Esophagus mucosa (tissue), 1 donor: ENCODE measurements at regions not wholly inside any gene's neighbourhood (a gene's known extent, or its start where the extent isn't known, plus 50 kb on each side); places are given as distances from the start of the nearest gene placed in this dataset.

Source experiments
- ATAC-seq: fragments of 200-7000 bp; cut with Tn5 transposase; one replicate; pipeline ENCODE4 v1.9.1; 2020
- donor health status: DM: yes; HTN: yes; CAD: no.

- no peak for ATAC-seq
These were observed 181.7 kb downstream of the MTRR start for GRCh38 chr5:8050616-8051175.

DNA sequence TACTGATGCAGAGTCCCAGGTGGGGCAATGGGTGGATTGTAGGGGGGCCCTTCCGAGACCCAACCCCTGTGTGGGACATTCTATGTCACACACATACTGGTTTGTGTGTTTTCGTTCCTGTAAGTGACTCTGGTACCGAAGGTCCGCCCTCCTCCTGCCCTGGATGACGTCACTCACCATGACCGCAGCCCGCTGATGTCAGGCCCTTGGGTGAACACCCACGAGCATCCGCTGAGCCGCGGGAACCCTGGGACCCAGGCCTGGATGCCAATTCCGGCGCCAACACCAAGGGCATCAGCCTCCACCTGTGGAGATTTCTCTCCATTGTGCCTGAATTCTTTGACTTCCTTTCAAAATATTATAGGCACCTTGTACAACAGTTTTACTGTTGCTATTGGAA, 184.3 kb downstream of the MTRR start:
- ATAC-seq = no peak

DNA sequence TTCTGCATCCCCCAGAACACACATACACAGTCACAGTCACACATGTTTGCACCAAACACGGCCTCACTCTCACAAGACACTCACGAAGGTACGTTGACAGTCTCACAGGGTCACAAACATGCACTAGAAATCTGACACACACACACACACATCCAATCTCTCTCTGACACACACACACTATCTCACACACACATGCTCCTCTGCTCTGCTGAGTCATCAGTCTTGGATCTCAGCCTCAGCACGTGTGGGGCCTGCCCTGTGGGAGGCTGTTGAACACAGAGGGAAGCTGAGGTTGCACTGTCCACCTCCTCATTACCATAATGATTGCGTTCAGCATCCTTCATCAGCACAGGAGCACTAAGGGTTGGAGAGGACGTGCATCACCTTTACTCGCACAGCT, 188.8 kb downstream of the MTRR start:
- ATAC-seq = no peak

DNA sequence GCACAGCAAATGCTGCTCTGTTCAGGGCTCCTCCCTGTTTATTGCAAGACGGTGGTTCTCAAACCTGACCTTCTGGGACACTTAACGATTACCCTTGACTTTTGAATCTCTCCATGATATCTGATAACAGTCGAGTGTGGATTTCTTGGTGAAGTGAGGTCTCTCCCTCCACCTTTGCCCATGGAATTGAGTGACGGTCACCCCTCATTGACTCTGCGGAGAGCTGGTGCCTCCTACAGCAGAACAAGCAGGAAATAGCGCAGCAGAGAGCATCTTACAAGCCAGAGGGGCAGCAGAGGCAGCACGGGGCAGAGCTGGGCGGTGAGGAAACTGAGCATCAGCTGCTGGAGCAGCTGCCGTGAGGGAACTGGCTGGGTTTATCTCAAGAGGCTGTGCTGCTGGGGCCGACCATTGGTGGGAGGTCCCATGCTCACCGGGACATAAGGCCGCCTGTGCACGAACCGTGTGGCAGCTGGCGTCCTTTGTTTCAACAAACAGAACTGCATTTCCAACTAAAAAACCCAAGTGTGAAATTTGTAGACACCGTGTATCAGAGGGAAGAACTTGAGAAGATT, 189.8 kb downstream of the MTRR start:
- no peak for ATAC-seq

GRCh38 chr5:8059337-8059736, 190.4 kb downstream of the MTRR start:
- no peak for ATAC-seq

DNA sequence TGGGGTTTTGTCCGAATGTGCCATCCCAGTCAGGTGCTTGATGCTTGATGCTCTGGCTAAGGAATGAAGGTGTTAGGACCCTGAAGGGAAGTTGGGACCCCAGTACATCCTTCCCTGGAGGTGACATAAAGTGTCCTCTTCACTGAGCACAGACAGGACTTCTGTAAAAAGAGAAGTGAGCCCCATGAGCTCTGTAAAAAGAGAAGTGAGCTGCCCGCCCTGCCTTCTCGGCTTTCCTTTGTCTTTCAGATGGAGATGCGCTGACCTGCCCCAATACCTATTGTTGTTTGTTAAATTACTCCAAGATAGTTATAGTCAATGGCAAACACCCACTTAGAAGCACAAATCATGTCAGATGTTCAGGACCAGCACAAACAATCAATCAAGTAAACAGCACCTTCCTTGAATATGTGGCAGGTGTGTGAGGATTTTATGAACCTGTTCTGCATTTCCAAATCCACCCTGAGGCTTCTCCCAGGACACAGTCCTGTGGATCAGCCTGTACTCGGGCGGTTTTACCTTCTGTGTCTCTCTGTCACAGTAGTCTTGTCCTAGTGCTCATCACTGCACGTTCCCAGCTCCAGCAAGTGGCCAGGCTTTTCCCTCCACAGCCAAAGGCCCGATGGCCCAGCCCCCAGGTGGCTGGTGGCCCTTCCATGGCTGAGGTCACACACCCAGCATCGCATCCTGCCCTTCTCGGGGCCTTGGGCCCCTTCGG, 191.4 kb downstream of the MTRR start:
- ATAC-seq = no peak

DNA sequence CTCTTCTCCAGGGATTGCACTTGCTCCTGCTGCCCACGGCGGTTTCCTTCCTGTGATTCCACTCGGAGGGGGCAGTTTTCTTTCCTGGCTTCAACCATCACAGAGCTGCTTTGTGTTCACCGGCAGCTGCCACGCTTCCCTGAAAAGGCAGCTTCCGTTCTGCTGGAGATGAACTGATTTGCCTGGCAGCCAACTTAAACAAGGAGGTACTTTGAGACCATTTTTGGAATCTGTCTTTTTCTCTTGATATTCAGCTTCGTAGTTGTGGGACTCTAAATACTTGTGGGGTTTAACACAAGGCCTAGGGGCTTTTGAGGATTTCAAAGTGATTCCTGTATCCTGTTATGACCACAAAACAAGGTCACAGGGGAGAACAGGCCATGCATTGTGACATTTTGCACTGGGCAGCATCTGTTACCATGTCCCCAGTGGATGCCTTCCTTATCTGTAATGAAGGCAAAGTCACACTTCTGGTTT, 192.0 kb downstream of the MTRR start:
- no peak for ATAC-seq

GRCh38 chr5:8062521-8062920, 193.6 kb downstream of the MTRR start:
- ATAC-seq = no peak

DNA sequence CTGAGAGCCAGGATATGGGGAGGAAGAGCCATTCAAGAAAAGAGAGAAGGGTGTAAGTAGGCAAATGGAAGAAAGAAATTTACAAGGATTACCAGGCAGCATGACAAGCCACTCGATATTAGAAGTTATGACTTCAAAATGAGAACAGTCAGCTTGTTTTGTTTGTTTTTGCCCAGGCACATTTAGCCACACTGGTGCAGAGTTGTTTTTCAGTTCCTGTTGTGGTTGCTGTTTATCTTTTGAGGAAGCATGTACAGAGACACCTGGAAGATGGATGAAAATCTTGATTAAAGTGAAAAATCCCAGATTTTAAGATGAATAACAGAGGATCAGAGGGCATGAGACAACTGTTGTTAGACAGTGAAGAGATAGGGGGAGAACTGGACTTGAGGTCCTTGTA, 199.1 kb downstream of the MTRR start:
- ATAC-seq = no peak

- no peak for ATAC-seq
These were observed 201.2 kb downstream of the MTRR start for GRCh38 chr5:8070138-8070537.

DNA sequence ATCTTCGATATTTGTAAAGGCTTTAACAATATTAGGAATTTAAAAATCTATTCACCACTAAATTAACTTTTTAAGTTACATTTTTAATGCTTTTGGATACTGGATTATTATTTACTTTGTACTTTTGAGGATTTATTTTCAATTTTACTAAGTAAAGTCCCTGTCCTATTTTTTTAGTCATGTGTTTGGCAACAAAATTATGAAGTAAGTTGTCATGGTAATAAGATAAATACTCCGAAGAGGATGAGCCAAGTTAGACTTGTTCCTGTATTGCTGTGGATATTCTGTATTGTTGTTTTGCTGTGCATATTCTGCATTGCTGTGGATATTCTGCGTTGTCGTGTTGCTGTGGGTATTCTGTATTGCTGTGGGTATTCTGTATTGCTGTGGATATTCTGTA, 210.1 kb downstream of the MTRR start:
- no peak for ATAC-seq

DNA sequence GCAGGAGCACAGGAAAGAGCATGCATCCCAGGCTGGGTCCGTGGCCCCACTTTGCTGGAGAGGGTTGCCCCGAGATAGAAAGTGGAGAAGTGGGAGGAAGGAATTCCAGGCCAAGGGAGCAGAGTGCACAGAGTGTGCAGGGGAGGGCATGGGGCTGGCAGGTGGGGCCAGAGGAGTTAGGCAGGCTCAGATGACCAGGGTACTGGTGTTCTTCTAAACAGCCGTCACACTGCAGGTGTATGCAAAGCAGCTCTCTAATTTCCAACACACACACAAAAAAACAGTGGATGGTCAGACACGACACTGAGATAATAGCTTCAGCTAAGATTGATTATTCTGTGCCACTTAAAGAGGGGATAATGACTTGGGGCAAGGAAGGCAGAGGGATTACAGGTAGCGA, 212.2 kb downstream of the MTRR start:
- ATAC-seq = no peak

DNA sequence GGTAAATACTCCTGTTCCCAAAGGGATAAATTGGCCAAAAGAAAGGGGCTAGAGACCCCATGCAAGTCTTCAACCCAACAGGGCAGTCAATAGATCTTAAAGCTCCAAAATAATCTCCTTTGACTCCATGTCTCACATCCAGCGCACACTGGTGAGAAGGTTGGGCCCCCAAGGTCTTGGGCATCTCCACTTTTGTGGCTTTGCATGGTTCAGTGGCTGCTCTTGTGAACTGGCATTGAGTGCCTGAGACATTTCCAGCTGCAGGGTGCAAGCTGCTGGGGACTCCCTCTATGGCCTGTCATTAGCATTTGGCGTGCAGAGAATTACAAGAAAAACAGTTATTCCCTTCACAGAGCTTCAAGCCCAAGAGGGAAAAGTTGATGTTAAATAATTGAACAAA, 224.7 kb downstream of the MTRR start:
- no peak for ATAC-seq

DNA sequence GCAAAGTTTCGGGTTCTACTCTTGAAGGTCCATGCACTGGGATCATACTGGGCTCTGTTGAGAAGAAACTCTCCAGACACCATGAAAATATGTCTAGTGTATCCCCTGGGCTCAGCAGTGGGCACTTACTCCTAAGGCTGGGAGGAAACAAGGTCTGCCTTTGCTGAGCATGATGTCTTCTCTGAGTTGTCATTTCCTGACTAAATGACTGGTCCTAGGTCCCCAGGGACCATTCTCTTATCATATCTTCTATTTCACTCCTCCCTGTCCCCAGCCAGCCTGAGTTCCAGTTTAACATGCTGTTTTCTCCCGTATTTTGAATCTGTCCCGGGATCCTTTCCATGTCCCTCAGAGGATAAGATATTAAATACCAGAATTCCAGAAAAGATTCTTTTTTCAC, 225.4 kb downstream of the MTRR start:
- ATAC-seq = no peak

DNA sequence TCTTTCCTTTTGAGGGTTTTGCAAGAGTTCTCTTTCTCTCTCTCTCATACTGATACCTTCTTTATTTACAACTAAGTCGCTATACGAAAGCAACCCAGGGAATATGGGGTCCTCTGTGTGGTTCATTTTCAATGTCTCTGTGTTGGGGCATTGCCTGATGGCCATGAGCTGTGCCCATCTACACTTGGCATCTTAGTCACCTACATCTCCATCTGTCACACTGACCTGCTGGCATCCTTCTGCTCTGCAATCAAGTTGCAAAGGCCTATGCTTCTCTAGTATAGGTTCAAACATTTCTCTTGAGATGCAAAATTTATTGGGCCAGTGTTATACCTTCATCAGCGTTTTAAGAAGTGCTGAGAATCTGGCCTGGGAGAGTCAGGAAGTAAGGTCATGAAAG, 228.2 kb downstream of the MTRR start:
- no peak for ATAC-seq

DNA sequence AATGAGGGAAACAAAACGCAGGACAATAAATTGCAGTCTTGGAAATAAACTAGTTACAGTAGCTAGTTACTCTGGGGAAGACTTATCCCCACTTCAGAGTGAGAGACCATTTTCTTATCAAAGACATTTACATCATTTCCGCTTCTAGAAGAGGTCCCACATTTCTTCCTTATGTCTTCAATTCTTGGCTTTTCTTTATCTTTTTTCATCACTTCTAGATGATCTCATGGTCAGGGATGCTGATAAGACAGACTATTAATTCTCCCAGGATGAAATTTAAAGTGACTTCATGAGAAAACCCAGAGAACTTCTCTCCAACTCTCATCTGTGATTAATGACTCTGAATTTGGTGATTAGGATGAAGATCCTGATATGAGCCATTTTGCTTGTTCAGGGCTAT, 229.1 kb downstream of the MTRR start:
- ATAC-seq = no peak

GRCh38 chr5:8102714-8103113, 233.8 kb downstream of the MTRR start:
- no peak for ATAC-seq

DNA sequence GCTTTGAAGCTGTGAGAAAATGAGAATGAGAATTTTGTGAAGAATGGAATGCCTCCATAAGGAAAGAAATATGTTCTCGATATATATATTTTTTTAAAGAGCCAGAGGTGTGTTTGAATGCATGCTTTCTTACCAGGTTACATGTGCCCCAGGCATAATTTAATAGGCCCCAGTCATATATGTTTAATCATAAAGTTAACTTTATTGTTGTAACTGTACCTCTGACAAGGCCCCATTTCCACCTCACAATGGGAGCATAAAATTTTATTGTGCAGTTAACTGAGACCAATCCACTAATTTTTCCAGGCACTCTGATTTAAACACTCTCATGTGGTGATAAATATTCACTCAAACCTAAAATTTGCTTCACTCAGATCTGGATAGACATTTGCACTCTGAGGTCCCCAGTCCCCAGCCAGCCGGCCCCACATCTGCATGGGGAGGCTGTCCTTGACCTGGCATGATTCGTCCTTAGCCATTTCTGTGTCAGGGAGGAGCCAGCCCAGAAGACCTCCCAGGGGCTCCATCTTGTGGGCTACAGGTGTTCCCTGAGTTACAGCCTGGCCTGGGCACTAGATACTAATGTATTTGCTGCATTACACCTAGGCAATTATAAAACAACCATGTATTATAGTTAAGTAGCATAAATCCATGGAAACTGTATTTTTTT, 245.8 kb downstream of the MTRR start:
- no peak for ATAC-seq

DNA sequence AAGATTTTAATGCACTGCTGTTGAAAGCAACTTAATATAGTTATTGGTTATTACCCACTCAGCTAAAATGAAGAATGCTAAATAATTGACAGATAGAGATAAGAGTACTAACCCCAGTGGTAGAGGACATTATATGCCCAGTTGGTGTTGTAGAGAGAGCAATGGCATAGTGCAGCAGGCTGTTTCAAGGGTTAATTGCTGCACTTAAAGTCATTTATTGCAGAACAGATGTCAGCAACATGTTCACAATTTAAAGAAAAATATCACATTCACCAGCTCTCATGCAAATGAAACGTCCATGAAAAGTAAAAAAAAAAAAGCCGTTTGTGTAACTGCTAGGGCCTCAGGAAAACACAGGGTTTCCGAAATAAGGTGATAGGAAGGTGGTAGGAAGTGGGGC, 254.6 kb downstream of the MTRR start:
- ATAC-seq = no peak

DNA sequence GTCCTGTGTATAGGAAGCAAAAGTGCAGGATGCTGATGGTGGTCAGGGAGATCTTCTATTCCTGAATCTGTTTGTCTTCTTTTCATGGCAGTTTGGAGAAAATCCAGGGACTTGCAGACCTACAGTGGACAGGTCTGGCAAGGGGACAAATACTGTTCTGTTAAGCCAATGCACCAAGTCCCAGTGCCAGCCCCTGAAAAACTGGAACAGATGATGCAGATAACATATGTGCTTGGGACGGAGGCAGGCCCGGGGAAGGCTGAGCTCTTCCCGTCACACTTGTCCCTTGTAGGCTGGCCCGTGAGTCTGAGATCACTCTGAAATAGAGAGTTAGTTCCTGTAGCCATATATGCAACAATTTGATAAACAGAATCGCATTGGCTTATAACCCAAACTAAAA, 265.7 kb downstream of the MTRR start:
- ATAC-seq = no peak

- ATAC-seq = no peak
These were observed 266.8 kb downstream of the MTRR start for GRCh38 chr5:8135742-8136141.

DNA sequence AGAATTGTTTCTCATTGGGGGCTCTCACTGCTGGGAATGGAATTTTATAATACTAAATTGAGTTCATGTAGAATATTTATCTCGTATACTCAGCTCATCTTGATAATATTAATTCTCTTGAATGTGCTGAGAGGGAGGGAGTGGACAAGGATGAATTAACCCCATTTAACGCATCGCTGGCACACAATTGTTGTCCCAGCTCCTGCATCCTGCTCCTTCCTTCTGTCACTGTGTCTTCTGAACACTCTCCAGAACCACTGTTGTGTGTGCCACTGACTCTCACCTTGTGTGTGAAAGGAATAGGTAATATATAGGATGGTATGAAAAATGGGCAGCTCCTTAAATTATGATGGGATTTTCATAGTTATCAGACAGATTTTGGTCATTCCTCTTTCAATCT, 267.3 kb downstream of the MTRR start:
- ATAC-seq = no peak

DNA sequence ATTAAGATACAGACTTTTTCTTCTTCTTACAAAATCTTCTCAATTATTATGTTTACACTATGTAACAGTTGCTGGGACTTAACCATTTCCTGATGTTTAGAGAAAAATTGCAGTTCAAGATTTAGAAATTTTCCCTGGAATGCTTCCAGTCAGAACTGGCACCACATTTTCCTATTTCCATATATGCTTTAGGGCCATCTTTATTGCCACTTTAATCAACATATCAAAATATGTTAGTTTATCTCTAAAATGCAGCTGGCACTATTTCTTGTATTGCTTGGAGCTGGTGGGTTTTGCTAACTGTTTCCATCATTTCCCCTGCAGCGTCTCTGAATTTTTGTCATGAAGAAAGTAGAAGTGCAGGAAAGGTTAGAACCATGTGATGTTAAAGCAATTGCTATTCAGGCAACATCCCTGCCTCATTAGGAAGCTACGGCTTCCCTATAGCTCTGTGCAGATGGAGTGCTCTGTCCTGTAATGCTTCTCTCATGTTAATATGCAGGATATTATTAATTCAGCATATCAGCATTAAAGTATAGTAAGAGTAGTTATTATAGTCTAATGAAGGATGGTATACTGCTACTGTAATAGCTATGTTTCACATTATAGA, 269.1 kb downstream of the MTRR start:
- no peak for ATAC-seq

GRCh38 chr5:8138884-8139283, 269.9 kb downstream of the MTRR start:
- ATAC-seq = no peak
